ENCODE measurements at regions not wholly inside any gene's neighbourhood (a gene's known extent, or its start where the extent isn't known, plus 50 kb on each side); places are given as distances from the start of the nearest gene placed in this dataset.

- DNase-seq (ENCODE audit: low spot score), result no peak
These were observed 50.5 kb upstream of the LGALSL start for GRCh38 chr2:64403426-64403825.

- no peak for DNase-seq (ENCODE audit: low spot score)
These were observed 49.8 kb upstream of the LGALSL start for GRCh38 chr2:64404002-64404731.

Data from CD4-positive, alpha-beta T cell treated with Interleukin-2 at 100 ng/mL for 4 hours (primary cell).